GM03348 (cell line): ENCODE measurements at regions not wholly inside any gene's neighbourhood (a gene's known extent, or its start where the extent isn't known, plus 50 kb on each side); places are given as distances from the start of the nearest gene placed in this dataset.

Source experiments
- DNase-seq: peaks from one replicate; pipeline ENCODE4 v3.0.0; 2012; ENCODE audit warnings: low spot score

DNA sequence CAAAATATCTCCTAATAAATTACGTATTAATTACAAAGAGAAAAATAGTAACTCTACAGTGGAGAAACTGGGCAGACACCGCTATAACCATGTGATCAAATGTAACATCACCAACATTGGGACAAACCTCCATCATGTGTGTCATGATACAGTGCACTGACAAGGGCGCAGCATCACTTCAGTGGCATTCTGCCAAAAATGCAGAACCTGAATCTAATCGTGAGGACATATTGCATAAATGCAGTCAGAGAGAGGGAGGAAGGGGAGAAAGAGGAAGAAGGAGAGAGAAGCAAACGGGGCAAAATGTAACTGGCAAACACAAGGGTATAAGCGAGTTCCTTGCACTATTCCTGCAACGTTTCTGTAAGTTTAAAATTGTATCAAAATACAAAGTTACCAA lies 74.2 kb upstream of the MARCHF10 start:
- no peak for DNase-seq

DNA sequence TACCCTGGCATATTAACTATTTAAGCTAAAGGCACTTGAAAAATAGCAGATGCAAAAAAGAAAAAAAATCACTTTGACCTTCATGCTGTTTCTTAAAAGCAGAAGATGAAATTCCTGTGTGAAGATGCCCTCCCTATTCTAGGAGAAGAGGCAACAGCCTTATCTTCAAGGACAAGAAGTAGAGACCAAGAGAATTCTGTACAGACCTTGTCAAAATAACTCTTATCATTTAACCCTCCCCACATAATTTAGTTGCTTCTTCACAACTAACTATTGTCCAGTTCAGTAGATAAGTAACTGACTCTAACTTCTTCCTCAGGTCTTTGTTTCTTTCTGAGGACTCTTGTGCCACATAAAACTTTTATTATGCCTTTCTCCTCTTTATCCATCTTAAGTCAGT lies 72.0 kb upstream of the MARCHF10 start:
- no peak for DNase-seq

DNA sequence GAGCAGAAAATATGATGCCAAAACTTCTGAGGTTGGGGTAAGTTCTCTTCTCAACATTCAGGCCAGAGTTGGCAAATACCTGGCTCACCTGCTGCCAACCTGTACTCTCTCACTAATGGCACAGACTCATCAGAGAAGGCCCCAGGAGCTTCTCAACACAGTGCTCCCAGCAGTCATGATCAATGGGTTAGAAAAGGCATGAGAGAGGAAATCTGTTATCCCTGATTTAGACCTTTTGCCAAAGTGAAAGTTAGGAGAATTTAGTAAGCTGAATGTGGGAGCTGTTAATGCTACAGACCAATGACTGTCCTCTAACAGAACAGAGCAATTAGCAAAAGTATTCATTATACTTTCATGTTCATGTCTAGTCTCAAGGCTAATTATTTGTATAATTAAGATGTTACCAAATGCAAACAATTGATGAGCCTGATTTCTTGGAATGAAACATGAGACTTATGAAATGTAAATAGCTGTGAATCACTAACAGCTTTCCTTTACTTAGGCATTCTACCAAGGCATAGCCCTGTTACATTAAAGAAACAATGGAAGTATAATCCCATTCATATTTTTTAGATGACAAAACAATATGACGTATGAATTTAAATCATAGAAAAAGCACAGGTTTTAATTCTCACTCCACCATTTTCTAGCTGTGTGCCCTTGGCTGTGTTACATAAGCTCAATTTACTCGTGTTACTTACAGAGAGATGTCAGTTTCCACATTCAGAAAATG lies 68.7 kb upstream of the MARCHF10 start:
- peak; percentile 33 for DNase-seq

DNA sequence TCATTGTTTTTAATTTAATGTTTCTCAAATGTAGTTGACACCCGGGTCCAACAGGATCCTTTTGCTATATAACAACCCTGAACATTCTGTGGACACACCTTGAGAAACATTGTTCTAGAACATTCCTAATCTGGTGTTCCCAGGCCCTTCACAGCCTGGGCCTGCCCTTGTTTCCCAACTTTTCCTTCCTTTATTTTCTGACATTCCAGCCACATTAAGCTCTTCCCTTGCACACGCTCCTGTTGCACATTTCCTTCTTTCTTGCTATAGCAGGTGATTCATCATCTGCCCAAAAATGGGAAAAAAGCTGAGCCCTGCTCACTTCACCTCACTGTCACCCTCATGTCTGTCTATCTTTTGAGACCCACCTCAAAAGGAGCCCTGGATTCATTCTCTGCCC lies 67.9 kb upstream of the MARCHF10 start:
- peak; percentile 20 for DNase-seq

DNA sequence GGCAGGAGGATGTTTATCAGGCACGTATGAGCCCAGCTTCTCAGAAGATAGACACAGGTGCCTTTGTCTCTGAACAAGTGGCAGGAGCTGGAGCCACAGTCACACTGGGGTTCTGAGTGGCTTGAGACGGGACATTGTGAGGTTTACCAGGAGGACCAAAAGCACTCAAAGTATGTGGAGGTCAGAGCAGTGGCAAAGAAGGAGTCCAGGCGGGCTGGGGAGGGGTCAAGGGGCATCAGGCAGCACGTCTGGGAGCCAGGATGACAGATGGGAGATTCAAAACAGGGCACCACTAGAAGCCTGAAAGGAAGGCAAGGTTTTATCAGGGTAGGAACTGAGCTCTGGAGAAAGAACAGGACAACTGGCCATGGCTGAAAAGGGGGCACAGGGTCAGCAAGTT lies 67.2 kb upstream of the MARCHF10 start:
- no peak for DNase-seq

DNA sequence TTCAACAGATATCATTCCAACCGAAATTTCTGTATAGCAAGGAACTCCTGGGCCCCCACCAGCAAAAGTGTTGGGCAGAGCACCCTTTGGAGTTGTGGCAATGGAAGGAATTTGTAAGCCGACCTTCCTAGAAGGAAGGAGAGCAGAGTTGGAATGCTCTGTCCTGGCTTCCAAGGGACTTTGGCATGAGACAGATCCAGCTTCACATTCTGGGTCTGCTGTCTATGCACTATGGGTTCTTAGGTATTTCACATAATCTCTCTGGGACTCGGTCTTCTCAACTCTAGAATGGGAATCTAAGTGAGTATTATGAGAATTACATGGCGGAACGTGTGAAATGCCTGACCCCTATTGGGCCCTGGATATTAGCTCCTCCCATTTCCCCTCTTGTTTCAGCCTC lies 63.2 kb upstream of the MARCHF10 start:
- DNase-seq: no peak

DNA sequence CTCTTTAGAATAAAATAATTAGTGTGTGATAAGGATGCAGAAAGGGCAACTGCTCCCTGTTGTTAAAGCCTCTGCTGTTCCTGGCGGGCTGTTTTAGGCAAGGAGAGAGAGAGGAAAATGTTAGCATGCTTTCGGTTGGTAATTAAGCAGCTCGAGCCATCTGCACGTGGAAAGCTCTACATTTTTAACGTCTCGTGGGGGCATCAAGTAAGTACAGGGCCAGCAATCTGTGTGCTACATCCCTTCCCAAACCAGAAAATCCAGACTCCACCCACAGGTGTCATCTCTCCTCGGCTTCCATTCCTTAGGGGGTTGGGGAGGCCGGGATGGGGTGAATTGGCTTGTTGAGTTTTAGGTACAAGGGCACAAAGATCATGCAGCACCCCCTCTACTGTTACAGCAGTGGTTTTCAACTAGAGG lies 62.4 kb upstream of the MARCHF10 start:
- DNase-seq: no peak

DNA sequence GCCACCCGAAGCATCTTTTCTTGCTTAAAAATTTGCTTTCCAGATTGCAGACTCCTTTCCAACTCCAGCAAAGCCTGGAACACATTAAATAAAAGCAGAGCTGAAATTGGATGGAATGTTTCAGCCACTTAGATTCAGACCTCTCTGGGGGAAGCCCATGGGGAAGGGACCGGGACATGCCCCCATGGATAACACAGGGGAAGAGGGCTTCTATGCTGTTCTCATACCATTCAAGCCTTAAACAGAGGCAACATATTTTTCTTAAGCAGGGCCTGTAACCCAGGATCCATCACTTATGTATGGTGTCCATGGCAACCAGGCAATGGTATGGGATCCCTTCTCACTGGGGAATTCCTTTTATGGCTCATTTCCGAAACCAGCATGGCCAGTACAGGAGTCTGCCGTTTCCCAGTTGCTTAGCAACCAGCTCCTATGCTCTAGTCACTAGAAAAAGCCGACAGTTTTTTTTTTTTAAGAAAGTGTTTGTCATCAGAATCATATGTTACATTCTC lies 62.0 kb upstream of the MARCHF10 start:
- peak; percentile 41 for DNase-seq

DNA sequence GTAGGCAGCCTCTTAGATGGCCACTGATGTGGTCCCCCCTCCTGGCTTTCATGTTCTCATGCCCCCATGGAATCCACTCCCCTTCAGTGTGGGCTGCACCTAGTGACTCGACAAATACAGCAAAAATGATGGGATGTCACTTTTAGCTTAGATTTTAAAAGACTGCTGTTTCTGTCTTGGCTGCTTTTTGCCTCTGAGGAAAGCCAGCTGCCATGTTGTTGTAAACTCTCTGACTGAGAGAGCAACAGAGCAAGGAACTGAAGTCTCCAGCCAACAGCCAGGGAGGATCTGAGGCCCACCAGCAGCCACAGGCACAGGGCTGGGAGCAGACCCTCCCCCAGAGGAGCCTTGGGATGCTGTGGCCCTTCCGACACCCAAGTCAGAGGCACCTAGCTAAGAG lies 60.6 kb upstream of the MARCHF10 start:
- DNase-seq: no peak

DNA sequence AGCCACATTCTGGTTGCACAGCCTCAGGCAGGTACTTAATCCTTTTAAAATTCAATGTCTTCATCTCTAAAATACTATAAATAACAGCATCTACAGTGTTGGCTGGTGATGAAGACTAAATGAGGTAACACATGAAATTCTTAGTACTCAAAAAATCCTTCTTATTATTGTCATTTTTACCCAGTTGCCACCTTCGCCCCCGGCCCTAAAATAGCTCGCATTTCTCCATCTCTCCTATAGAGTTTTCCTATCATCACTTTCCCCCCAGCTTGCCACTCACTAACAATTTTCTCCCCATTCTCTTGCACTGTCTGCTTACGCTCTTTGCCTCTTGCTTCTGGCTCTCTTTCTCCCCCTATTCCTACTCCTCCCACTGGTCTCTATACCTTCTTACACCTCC lies 59.9 kb upstream of the MARCHF10 start:
- no peak for DNase-seq

DNA sequence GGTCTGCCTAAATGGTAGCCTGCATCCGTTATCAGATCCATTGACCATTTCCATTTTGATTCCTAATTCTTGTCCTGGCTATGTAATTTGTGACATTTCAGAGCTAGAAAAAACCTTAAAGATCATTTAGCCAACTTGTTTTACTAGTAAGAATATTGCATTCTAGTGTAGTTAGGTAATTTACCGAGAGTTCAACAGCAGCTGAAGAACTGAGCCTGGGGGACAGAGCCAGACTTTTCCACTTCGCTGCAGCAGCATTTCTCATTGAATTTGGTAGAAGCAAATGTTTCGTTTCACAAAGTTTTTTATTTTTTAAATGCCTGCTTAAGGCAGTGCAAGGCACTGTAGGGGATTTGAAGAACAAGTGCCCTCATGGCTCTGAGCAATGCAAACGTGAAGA lies 59.2 kb upstream of the MARCHF10 start:
- no peak for DNase-seq

DNA sequence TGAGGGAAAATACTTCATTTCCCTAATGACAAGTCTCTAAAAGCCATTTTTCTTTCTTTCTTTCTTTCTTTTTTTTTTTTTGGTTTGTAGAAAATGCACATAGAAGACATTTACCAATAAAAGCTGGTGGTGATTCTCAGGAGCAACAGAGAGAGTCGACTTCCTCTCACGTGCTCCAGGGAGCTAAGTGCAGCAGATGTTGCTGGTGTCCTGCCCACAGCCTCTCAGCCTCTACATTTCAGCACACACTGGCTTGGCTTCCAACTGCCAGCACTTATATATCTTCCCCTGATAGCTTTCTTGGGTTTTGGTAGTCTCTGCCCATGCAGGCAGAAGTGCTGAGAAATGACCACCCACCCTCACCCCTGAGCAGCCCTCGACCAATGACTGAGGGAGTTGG lies 58.4 kb upstream of the MARCHF10 start:
- DNase-seq: no peak

DNA sequence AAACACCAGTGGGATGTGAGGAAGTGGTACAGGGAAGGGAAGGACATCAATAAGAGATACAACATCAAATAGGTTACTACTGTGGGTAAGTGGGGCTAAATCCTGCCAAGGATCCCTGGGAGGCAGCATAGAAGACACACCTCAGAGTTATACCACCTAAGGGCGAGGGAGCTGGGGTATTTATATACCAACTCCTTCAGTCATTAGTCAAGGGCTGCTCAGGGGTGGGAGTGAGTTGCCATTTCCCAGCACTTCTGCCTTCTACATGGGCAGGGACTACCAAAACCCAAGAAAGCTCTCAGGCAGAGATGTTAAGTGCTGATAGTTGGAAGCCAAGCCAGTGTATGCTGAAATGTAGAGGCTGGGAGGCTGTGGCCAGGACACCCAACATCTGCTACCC lies 57.5 kb upstream of the MARCHF10 start:
- DNase-seq: no peak

DNA sequence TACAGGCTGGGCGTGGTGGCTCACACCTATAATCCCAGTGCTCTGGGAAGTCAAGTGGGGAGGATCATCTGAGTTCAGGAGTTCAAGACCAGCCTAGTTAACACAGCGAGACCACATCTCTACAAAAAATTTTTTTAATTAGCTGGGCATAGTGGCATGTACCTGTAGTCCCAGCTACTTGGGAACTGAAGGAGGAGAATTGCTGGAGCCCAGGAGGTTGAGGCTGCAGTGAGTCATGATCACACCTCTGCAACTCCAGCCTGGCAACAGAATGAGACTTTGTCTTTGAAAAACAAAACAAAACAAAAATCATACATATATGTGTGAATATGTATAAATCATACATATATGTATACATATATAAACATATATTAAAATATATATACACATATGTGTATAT lies 54.1 kb upstream of the MARCHF10 start:
- DNase-seq: no peak

DNA sequence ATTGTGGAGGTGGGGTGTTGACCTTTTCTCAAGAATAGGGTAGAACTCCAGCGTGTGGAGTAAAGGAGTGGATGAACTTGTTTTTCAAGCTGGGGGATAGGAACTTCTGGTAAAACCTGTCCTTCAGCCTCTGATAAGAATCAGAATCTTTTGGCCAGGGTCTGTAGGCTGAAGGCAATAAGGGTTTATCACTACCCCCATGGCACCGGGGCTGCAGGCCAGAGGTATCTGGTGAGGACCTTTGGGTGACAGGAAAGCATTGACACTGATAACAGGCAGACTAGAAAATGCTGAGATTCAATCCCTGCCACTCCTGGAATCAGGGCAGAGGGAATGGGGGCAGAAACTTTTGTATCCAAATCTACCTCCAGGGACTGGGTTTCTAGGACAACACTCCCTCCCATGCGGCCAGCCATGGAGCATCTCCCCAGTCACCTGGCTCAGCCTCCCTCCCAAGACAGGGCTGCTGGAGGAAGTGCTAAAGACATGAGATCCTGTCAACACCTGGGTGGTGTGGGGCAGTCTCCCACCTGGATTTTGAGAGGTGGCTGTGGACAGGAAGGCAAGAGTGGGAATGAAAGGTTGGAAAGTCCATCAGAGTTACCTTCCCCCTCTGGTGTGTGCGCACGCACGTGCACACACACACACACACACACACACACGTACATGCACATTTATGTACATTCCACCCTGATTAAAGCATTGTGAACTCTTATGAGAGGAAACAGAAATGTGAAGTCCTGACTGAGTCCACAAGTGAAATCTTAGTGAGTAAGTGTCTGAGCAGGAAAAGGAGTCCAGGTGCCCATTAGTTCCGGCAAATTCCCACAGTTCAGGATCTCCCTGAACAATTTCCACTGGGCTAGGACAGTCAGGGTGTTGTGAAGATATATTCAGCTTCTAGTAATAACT lies 53.1 kb upstream of the MARCHF10 start:
- DNase-seq: no peak

DNA sequence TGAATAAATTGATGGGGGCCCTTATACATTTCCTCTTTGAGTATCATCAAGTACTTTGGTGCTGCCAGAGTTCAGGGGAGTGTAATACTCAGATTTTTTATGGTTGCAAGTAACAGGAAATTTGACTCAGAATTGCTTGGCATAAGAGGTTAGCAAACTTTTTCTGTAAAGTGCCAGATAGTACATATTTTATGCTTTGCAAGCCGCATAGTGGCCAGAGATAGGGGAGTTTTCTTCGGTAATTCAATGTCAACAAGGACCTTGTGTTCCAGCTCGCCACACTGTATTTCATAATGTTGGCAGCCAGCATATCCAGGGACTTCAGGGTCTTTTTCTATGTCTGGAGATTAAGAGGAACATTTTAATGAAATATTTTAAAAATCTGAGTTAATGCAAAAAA lies 51.0 kb upstream of the MARCHF10 start:
- peak; percentile 41 for DNase-seq
